Kidney epithelial cell (primary cell): ENCODE measurements at regions not wholly inside any gene's neighbourhood (a gene's known extent, or its start where the extent isn't known, plus 50 kb on each side); places are given as distances from the start of the nearest gene placed in this dataset.
A peak's percentile ranks its signal among the peaks of the same experiment; 100 is the strongest.

Experiments
- DNase-seq: peaks from one replicate; pipeline ENCODE4 v3.0.0-alpha.2; 2010; ENCODE audit warnings: low read depth
- H3K27me3 ChIP-seq: 2 replicates; pipeline ENCODE4 v1.6.0; 2011; ENCODE audit warnings: low read length; ENCODE audit not compliant: control insufficient read depth, insufficient read depth
- H3K36me3 ChIP-seq: 2 replicates; pipeline ENCODE4 v1.5.1; 2011; ENCODE audit warnings: low read length; ENCODE audit not compliant: control insufficient read depth, insufficient read depth
- H3K4me3 ChIP-seq: 2 replicates; pipeline ENCODE4 v1.5.1; 2011; ENCODE audit warnings: low read depth, mild to moderate bottlenecking, control low read depth, low read length
- TF ChIP-seq, protein P1 (sequence below): IDR thresholded peaks from 2 replicates; pipeline ENCODE4 v1.5.1; 2011; ENCODE audit warnings: mild to moderate bottlenecking, moderate library complexity, low read length, control low read depth, inconsistent platforms; ENCODE audit not compliant: insufficient read depth, poor library complexity, severe bottlenecking

DNA sequence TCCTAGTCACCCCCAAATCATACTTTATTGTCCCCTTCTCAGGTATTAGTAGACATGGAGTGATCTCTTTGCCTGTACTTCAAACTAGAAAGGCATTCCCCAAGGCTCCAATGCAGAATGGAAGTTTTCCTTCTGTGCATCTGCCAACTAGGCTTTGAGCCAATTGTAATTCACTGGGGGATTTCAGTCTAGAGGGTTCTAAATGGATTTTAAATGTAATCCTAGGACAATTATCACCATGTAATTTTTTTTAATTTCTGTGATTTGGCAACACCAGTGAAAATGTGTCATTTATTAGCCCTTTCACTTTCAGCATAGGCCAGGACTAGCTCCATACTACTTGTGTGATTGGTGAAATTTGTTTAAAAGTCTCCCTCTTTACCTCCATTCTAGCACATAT, 557.6 kb upstream of the MARCKS start:
- H3K36me3 ChIP-seq: no peaks in the 10 kb centered on the region
- H3K4me3 ChIP-seq: no peak overlapping the region
- TF ChIP-seq, protein P1, sequence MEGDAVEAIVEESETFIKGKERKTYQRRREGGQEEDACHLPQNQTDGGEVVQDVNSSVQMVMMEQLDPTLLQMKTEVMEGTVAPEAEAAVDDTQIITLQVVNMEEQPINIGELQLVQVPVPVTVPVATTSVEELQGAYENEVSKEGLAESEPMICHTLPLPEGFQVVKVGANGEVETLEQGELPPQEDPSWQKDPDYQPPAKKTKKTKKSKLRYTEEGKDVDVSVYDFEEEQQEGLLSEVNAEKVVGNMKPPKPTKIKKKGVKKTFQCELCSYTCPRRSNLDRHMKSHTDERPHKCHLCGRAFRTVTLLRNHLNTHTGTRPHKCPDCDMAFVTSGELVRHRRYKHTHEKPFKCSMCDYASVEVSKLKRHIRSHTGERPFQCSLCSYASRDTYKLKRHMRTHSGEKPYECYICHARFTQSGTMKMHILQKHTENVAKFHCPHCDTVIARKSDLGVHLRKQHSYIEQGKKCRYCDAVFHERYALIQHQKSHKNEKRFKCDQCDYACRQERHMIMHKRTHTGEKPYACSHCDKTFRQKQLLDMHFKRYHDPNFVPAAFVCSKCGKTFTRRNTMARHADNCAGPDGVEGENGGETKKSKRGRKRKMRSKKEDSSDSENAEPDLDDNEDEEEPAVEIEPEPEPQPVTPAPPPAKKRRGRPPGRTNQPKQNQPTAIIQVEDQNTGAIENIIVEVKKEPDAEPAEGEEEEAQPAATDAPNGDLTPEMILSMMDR: no peak
- H3K27me3 ChIP-seq: no peaks in the 10 kb centered on the region
- no peak for DNase-seq

DNA sequence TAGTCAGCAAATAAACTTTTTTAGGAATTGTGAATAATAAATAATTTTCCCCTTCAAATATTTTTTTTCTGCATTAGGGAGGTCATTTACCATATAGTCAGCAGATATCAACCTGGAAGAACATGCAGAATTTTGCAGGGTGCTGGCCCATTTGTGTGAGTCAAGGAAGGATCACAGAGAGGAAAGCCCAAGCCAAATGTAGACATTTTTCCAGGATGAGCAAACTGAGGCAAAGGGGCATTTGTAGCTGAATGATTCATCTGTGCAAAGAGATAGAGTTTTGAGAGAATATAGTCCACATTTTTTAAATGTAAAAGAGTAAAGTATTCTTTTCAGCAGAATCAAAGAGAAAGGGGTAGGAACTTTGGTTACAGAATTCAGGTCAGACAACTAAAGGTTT, 555.5 kb upstream of the MARCKS start:
- H3K27me3 ChIP-seq: no peaks in the 10 kb centered on the region
- no peaks in the 10 kb centered on the region for H3K36me3 ChIP-seq
- no peak for DNase-seq
- TF ChIP-seq, protein P1: no peak
- H3K4me3 ChIP-seq: no peak overlapping the region

DNA sequence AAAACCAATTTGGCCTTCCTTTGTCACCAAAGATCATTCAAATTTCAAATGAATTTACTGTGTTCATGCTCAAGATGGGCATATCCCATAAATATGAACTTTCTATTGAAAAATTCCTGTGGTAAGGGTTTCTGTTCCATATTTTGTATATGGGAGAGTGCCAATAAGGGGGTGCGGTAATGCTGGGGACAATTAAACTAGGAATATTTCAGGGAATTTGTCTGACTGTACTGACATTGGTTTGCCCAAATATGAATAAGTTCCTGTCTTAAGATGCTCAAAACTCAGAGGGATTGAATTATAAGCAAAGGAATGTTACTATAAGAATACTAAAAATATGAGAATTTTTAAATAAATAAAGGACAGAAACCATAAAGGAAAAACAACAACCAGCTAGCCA, 553.0 kb upstream of the MARCKS start:
- DNase-seq: no peak
- no peaks in the 10 kb centered on the region for H3K36me3 ChIP-seq
- no peaks in the 10 kb centered on the region for H3K27me3 ChIP-seq
- no peak overlapping the region for H3K4me3 ChIP-seq
- TF ChIP-seq, protein P1: no peak

DNA sequence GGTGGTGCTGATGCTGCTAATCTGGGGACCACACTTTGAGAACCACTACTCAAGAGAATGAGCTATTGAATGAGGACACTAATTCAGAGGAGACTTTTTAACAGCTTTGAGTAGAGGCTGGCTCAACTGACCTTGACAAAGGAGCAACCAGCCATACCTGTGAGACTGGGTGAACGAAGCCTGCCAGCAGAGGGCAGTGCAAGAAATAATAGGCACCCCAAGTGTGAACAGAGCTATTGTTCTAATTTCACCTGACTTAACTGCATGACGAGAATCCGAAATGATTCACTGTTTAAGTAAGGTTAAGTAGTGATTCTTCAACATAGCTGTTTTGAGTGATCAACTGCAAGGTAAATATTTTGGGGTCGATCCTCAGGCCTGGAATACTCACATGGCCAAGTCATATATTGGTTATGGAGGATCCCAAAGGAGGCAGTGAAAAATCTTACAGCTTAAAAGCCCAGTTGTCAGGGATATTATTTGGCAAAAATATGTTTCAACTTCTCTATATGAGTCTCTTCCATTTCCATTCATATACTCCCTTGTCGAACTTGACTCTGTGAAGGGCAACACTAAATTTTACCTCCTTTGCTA, 550.5 kb upstream of the MARCKS start:
- DNase-seq: peak; percentile 16
- H3K4me3 ChIP-seq: no peak overlapping the region
- H3K27me3 ChIP-seq: no peaks in the 10 kb centered on the region
- H3K36me3 ChIP-seq: no peaks in the 10 kb centered on the region
- TF ChIP-seq, protein P1: peak; percentile 64

DNA sequence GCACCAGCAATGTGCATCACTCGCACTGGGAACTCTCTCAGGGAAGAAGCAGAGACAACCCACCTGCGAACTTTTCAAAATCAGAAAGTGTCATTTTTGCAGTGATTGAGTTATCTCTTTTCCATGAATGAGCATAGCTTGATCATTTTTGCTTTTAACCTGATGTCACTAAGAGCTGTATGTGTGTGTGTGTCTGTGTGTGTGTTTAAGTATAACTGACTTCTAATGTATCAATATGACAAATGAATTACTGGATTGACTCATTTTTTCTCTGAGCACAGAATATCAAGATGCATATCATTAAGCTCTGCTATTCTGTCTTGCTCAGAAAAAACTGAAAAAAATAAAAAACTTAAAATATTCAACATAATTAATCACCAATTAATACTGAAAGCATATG, 548.9 kb upstream of the MARCKS start:
- no peaks in the 10 kb centered on the region for H3K36me3 ChIP-seq
- no peak for DNase-seq
- TF ChIP-seq, protein P1: no peak
- H3K4me3 ChIP-seq: no peak overlapping the region
- H3K27me3 ChIP-seq: no peaks in the 10 kb centered on the region

DNA sequence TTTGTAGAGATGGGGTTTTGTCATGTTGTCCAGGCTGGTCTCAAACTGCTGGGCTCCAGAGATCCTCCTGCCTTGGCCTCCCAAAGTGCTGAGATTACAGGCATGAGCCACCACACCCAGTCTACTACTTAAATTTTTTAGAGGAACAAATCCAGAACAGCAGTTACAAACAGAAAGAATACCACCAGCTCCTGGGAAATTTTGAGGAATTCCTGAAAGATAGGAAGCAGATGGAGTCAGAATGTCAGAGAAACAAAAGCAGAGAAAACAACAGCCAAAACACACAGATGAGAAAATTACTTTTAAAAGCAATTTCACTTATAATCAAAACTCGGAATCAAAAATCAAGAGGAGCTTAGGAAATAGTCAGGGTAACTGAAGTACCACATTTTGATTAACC, 543.3 kb upstream of the MARCKS start:
- Histone ChIP-seq H3K4me3 (no peak overlapping the region), H3K36me3 (no peaks in the 10 kb centered on the region), H3K27me3 (no peaks in the 10 kb centered on the region)
- TF ChIP-seq, protein P1: no peak
- no peak for DNase-seq
